GM23338 (cell line): ENCODE measurements at regions not wholly inside any gene's neighbourhood (a gene's known extent, or its start where the extent isn't known, plus 50 kb on each side); places are given as distances from the start of the nearest gene placed in this dataset.

Experiments used
- CREB1 ChIP-seq: fragments of 250-450 bp; sonication (Bioruptor Pico); IDR thresholded peaks from 2 replicates; pipeline ENCODE4 v1.5.0; 2020; ENCODE audit warnings: low read depth, mild to moderate bottlenecking, moderate library complexity
- CTCF ChIP-seq, 2 experiments: fragments of 200-600 bp in 1 of 2; sonication (generic) in 1 of 2; conservative IDR thresholded peaks; 2 replicates each; pipeline versions ENCODE4 v1.5.1 to v1.6.1; 2016 to 2017; ENCODE audit warnings: antibody characterized with exemption in 2 of 2, low read depth in 2 of 2, mild to moderate bottlenecking in 2 of 2, moderate library complexity in 1 of 2
- EZH2 ChIP-seq: fragments of 200-600 bp; sonication (generic); IDR thresholded peaks from one replicate; pipeline ENCODE4 v1.8.0; 2017; ENCODE audit warnings: antibody characterized with exemption, mild to moderate bottlenecking, low read depth; ENCODE audit not compliant: unreplicated experiment
- EZH2phosphoT487 ChIP-seq: fragments of 200-600 bp; sonication (generic); IDR thresholded peaks from one replicate; pipeline ENCODE4 v1.8.1; 2018; ENCODE audit warnings: antibody characterized with exemption; ENCODE audit not compliant: unreplicated experiment
- JUNB ChIP-seq: IDR thresholded peaks from one replicate; pipeline ENCODE4 v1.6.1; 2016; ENCODE audit warnings: antibody characterized with exemption; ENCODE audit not compliant: unreplicated experiment
- NANOG ChIP-seq: IDR thresholded peaks from 2 replicates; pipeline ENCODE4 v1.6.1; 2016; ENCODE audit warnings: antibody characterized with exemption, borderline replicate concordance
- POLR2AphosphoS5 ChIP-seq: IDR thresholded peaks from 2 replicates; pipeline ENCODE4 v1.6.1; 2016; ENCODE audit warnings: antibody characterized with exemption, low read depth
- REST ChIP-seq: IDR thresholded peaks from one replicate; pipeline ENCODE4 v1.6.1; 2018; ENCODE audit warnings: antibody characterized with exemption; ENCODE audit not compliant: unreplicated experiment
- ZNF114 ChIP-seq: fragments of 250-450 bp; sonication (Bioruptor Pico); IDR thresholded peaks from 2 replicates; pipeline ENCODE4 v1.5.0; 2020; ENCODE audit warnings: mild to moderate bottlenecking, moderate library complexity

DNA sequence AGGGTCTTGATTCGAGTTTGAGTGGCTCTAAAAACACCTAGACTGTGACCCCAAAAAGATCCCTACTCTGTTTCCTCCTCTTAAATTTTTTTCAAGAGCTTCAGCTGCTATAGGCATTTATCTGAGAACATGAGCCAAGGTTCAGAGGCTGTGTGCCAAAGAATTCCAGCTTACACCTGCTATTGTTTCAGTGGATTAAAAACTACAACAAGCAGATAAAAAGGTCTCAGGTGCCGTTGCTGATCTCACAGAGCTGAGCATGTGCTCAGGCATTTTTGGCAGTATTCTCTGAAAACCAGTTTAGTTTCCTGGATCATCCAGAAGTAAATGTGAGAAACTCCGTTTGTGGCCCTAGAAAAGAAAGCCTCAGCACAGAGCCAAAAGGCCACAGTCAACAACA, 349.2 kb downstream of the DEPDC1B start:
- TF ChIP-seq EZH2: no peak
- TF ChIP-seq CTCF (conservative IDR thresholded peaks at IDR 0.05; ENCODE audit: low read depth in 2 of 2): no peak
- TF ChIP-seq REST: no peak
- no peak for TF ChIP-seq EZH2phosphoT487
- TF ChIP-seq JUNB: no peak
- no peak for TF ChIP-seq NANOG
- TF ChIP-seq ZNF114 (CRISPR knock-in tag): no peak
- no peak for TF ChIP-seq POLR2AphosphoS5
- TF ChIP-seq CREB1 (CRISPR knock-in tag): no peak
